H9 (cell line): ENCODE measurements at regions not wholly inside any gene's neighbourhood (a gene's known extent, or its start where the extent isn't known, plus 50 kb on each side); places are given as distances from the start of the nearest gene placed in this dataset.

Experiments used
- DNase-seq: peaks from one replicate; pipeline ENCODE4 v3.0.0-alpha.2; 2017
- H2AFZ ChIP-seq: one replicate; pipeline ENCODE4 v1.6.1; 2013; ENCODE audit warnings: mild to moderate bottlenecking, low read length, control low read depth, moderate library complexity
- H2AK5ac ChIP-seq: 2 replicates; pipeline ENCODE4 v1.6.1; 2013; ENCODE audit warnings: low read length, control low read depth, mixed read lengths; ENCODE audit not compliant: insufficient read length
- H2BK120ac ChIP-seq: one replicate; pipeline ENCODE4 v1.6.1; 2013; ENCODE audit warnings: low read depth, mild to moderate bottlenecking, low read length, control low read depth, inconsistent platforms; ENCODE audit not compliant: poor library complexity, severe bottlenecking
- H2BK12ac ChIP-seq: 2 replicates; pipeline ENCODE4 v1.6.1; 2013; ENCODE audit warnings: low read length, control low read depth, mixed read lengths, low read depth; ENCODE audit not compliant: insufficient read length
- H2BK15ac ChIP-seq: 2 replicates; pipeline ENCODE4 v1.6.1; 2013; ENCODE audit warnings: low read depth, low read length, control low read depth
- H2BK20ac ChIP-seq: one replicate; pipeline ENCODE4 v1.6.1; 2013; ENCODE audit warnings: low read depth, mild to moderate bottlenecking, low read length, control low read depth, inconsistent platforms; ENCODE audit not compliant: poor library complexity, severe bottlenecking
- H2BK5ac ChIP-seq: 2 replicates; pipeline ENCODE4 v1.6.1; 2013; ENCODE audit warnings: low read length, control low read depth, mixed read lengths; ENCODE audit not compliant: insufficient read length
- H3K14ac ChIP-seq: 2 replicates; pipeline ENCODE4 v1.6.1; 2013; ENCODE audit warnings: low read length, control low read depth; ENCODE audit not compliant: insufficient read depth
- H3K18ac ChIP-seq: 2 replicates; pipeline ENCODE4 v1.6.1; 2013; ENCODE audit warnings: low read depth, mild to moderate bottlenecking, mixed read lengths, low read length, control low read depth; ENCODE audit not compliant: insufficient read length
- H3K23ac ChIP-seq: 2 replicates; pipeline ENCODE4 v1.6.1; 2013; ENCODE audit warnings: low read length, control low read depth, mixed read lengths, low read depth; ENCODE audit not compliant: insufficient read length
- H3K23me2 ChIP-seq: 2 replicates; pipeline ENCODE4 v1.6.1; 2013; ENCODE audit warnings: low read depth, mild to moderate bottlenecking, mixed read lengths, low read length, control low read depth; ENCODE audit not compliant: insufficient read length, poor library complexity, severe bottlenecking
- H3K27ac ChIP-seq: 2 replicates; pipeline ENCODE4 v1.5.1; 2013; ENCODE audit warnings: low read length, control low read depth, mixed read lengths, low read depth; ENCODE audit not compliant: insufficient read length
- H3K27me3 ChIP-seq: 2 replicates; pipeline ENCODE4 v1.6.1; 2013; ENCODE audit warnings: low read length, control low read depth, inconsistent platforms; ENCODE audit not compliant: insufficient read depth
- H3K4ac ChIP-seq: 2 replicates; pipeline ENCODE4 v1.6.1; 2013; ENCODE audit warnings: low read depth, mild to moderate bottlenecking, control low read depth, inconsistent platforms, low read length, moderate library complexity
- H3K4me1 ChIP-seq: 2 replicates; pipeline ENCODE4 v1.6.1; 2013; ENCODE audit warnings: low read length, control low read depth, inconsistent platforms; ENCODE audit not compliant: insufficient read depth
- H3K4me2 ChIP-seq: 2 replicates; pipeline ENCODE4 v1.6.1; 2013; ENCODE audit warnings: low read length, control low read depth, mixed read lengths; ENCODE audit not compliant: insufficient read length, insufficient read depth
- H3K56ac ChIP-seq: 2 replicates; pipeline ENCODE4 v1.6.1; 2013; ENCODE audit warnings: low read depth, mild to moderate bottlenecking, mixed read lengths, low read length, control low read depth; ENCODE audit not compliant: insufficient read length
- H3K79me1 ChIP-seq: 2 replicates; pipeline ENCODE4 v1.6.1; 2013; ENCODE audit warnings: low read depth, mild to moderate bottlenecking, moderate library complexity, low read length, control low read depth, inconsistent platforms; ENCODE audit not compliant: insufficient read depth, poor library complexity, severe bottlenecking
- H3K79me2 ChIP-seq: 2 replicates; pipeline ENCODE4 v1.6.1; 2013; ENCODE audit warnings: low read length, control low read depth, inconsistent platforms; ENCODE audit not compliant: insufficient read depth
- H3K9ac ChIP-seq: 2 replicates; pipeline ENCODE4 v1.6.1; 2013; ENCODE audit warnings: low read length, control low read depth, mixed read lengths; ENCODE audit not compliant: insufficient read length; ENCODE audit errors: extremely low read depth
- H3K9me3 ChIP-seq: one replicate; pipeline ENCODE4 v1.6.1; 2013; ENCODE audit warnings: low read depth, low read length, inconsistent platforms; ENCODE audit not compliant: control insufficient read depth
- H3T11ph ChIP-seq: one replicate; pipeline ENCODE4 v1.6.1; 2013; ENCODE audit warnings: mild to moderate bottlenecking, low read length, control low read depth, inconsistent platforms
- H4K20me1 ChIP-seq: one replicate; pipeline ENCODE4 v1.6.1; 2013; ENCODE audit not compliant: control insufficient read depth, insufficient read length, insufficient read depth
- H4K5ac ChIP-seq: 2 replicates; pipeline ENCODE4 v1.6.1; 2013; ENCODE audit warnings: low read depth, mild to moderate bottlenecking, mixed read lengths, low read length, control low read depth; ENCODE audit not compliant: insufficient read length
- H4K8ac ChIP-seq: replicated peaks from 2 replicates; pipeline ENCODE4 v1.6.1; 2013; ENCODE audit warnings: low read length, control low read depth, mixed read lengths, low read depth; ENCODE audit not compliant: insufficient read length
- H4K91ac ChIP-seq: 2 replicates; pipeline ENCODE4 v1.6.1; 2013; ENCODE audit warnings: low read depth, mild to moderate bottlenecking, moderate library complexity, mixed read lengths, low read length, control low read depth; ENCODE audit not compliant: insufficient read length
- H3K27ac Mint-ChIP-seq, 3 experiments: 2 replicates in 2 of 3; 3 replicates in 1 of 3; pipeline ENCODE4 v1.8.0; 2020 to 2021; ENCODE audit warnings: mixed read lengths in 3 of 3, mild to moderate bottlenecking in 1 of 3, moderate library complexity in 1 of 3
- H3K27me3 Mint-ChIP-seq: 2 replicates; pipeline ENCODE4 v1.8.0; 2021; ENCODE audit warnings: low read depth, mild to moderate bottlenecking, moderate library complexity, mixed read lengths
- H3K36me3 Mint-ChIP-seq, 3 experiments: 2 replicates in 2 of 3; 3 replicates in 1 of 3; pipeline ENCODE4 v1.8.0; 2020 to 2021; ENCODE audit warnings: low read depth in 3 of 3, mixed read lengths in 3 of 3; ENCODE audit not compliant: insufficient read depth in 1 of 3
- H3K4me1 Mint-ChIP-seq, 2 experiments: 2 replicates each; pipeline ENCODE4 v1.8.0; 2020; ENCODE audit warnings: mixed read lengths in 2 of 2
- H3K4me3 Mint-ChIP-seq, 2 experiments: 2 replicates in 1 of 2; 3 replicates in 1 of 2; pipeline ENCODE4 v1.8.0; 2020 to 2021; ENCODE audit warnings: mild to moderate bottlenecking in 2 of 2, mixed read lengths in 2 of 2, moderate library complexity in 1 of 2
- H3K9me3 Mint-ChIP-seq, 2 experiments: 2 replicates in 1 of 2; 3 replicates in 1 of 2; pipeline ENCODE4 v1.8.0; 2020; ENCODE audit warnings: mild to moderate bottlenecking in 2 of 2, mixed read lengths in 2 of 2, moderate library complexity in 1 of 2
- WGBS: extraction: QIAGEN DNeasy Blood & Tissue Kit; methylation state at CpG from one replicate; pipeline ENCODE4 v1.1.7; 2013; ENCODE audit warnings: missing lambda C conversion rate, low lambda C conversion rate, mixed read lengths; ENCODE audit not compliant: insufficient read length; ENCODE audit errors: extremely low coverage; 5-methylcytosine and 5-hydroxymethylcytosine counted together
- TF ChIP-seq, protein P1 (sequence below): fragments of 200-600 bp; sonication (generic); conservative IDR thresholded peaks from 3 replicates; pipeline ENCODE4 v1.8.0; 2021; ENCODE audit warnings: antibody characterized with exemption, mild to moderate bottlenecking

- H4K91ac ChIP-seq = no peak overlapping the region
- no peak overlapping the region for H2AFZ ChIP-seq
- H4K5ac ChIP-seq = no peak overlapping the region
- no CpG with 5 or more reads among the region's 1 CpG for WGBS
- TF ChIP-seq, protein P1, sequence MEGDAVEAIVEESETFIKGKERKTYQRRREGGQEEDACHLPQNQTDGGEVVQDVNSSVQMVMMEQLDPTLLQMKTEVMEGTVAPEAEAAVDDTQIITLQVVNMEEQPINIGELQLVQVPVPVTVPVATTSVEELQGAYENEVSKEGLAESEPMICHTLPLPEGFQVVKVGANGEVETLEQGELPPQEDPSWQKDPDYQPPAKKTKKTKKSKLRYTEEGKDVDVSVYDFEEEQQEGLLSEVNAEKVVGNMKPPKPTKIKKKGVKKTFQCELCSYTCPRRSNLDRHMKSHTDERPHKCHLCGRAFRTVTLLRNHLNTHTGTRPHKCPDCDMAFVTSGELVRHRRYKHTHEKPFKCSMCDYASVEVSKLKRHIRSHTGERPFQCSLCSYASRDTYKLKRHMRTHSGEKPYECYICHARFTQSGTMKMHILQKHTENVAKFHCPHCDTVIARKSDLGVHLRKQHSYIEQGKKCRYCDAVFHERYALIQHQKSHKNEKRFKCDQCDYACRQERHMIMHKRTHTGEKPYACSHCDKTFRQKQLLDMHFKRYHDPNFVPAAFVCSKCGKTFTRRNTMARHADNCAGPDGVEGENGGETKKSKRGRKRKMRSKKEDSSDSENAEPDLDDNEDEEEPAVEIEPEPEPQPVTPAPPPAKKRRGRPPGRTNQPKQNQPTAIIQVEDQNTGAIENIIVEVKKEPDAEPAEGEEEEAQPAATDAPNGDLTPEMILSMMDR = no peak
- H3K4ac ChIP-seq = no peak overlapping the region
- no peaks in the 10 kb centered on the region for H3K23me2 ChIP-seq
- no peak overlapping the region for H3K18ac ChIP-seq
- no peak for DNase-seq
- Mint-ChIP-seq H3K36me3 (peaks cover 0 to 1% (median 0%) of the 10 kb centered on the region in 3 experiments; a peak in 1 of 7 replicates), H3K27ac (no peak overlapping the region), H3K9me3 (no peaks in the 10 kb centered on the region), H3K27me3 (no peaks in the 10 kb centered on the region), H3K4me1 (peaks cover 0 to 2% of the 10 kb centered on the region in 2 experiments; a peak in 1 of 4 replicates), H3K4me3 (no peak overlapping the region)
- no peak overlapping the region for H3K14ac ChIP-seq
- H4K20me1 ChIP-seq = no peaks in the 10 kb centered on the region
- no peak overlapping the region for H3K4me2 ChIP-seq
- no peaks in the 10 kb centered on the region for H3K27me3 ChIP-seq
- no peak overlapping the region for H3T11ph ChIP-seq
- H4K8ac ChIP-seq = no peak overlapping the region
- no peaks in the 10 kb centered on the region for H3K79me1 ChIP-seq
- no peak overlapping the region for H2BK15ac ChIP-seq
- no peaks in the 10 kb centered on the region for H3K4me1 ChIP-seq
- no peaks in the 10 kb centered on the region for H3K9me3 ChIP-seq
- H2BK5ac ChIP-seq = no peak overlapping the region
- H2BK20ac ChIP-seq = no peak overlapping the region
- no peak overlapping the region for H3K9ac ChIP-seq
- no peak overlapping the region for H3K23ac ChIP-seq
- no peak overlapping the region for H2BK12ac ChIP-seq
- H3K27ac ChIP-seq = no peak overlapping the region
- no peak overlapping the region for H2BK120ac ChIP-seq
- no peaks in the 10 kb centered on the region for H3K79me2 ChIP-seq
- H3K56ac ChIP-seq = no peak overlapping the region
- H2AK5ac ChIP-seq = no peak overlapping the region
These were observed 793.2 kb upstream of the RGMB start for GRCh38 chr5:97980291-97980690.
